Spleen (tissue), 7 donors: ENCODE measurements at regions not wholly inside any gene's neighbourhood (a gene's known extent, or its start where the extent isn't known, plus 50 kb on each side); places are given as distances from the start of the nearest gene placed in this dataset.

Source experiments
- CTCF ChIP-seq, 11 experiments: fragments of 200-600 bp in 7 of 11; fragments of 450-650 bp in 4 of 11; sonication (generic) in 4 of 11; IDR thresholded peaks in 8 of 11; conservative IDR thresholded peaks in 3 of 11; 1 replicate in 7 of 11; 2 replicates in 4 of 11; pipeline versions ENCODE4 v1.4.0 to v1.8.0; 2016 to 2021; ENCODE audit warnings: antibody characterized with exemption in 11 of 11, inconsistent platforms in 4 of 11, mild to moderate bottlenecking in 1 of 11
- POLR2A ChIP-seq, 3 donors: fragments of 450-650 bp; IDR thresholded peaks; one replicate each; pipeline ENCODE4 v1.5.1; 2017; ENCODE audit warnings: antibody characterized with exemption in 3 of 3, mild to moderate bottlenecking in 1 of 3
- POLR2AphosphoS5 ChIP-seq, 3 donors: sonication (generic); formaldehyde crosslinking; IDR thresholded peaks; one replicate each; pipeline ENCODE4 v1.5.1; 2017; ENCODE audit warnings: antibody characterized with exemption in 3 of 3
- donor health status: DM: no; HTN: no; CAD: no; lungs with moderate emphysema.
- donor health status: DM: no; HTN: no; CAD: no.
- donor health status: DM: no; HTN: no; CAD: no.

- no peak for TF ChIP-seq CTCF (IDR thresholded peaks at IDR 0.05 in 8 of 11, conservative IDR thresholded peaks at IDR 0.05 in 3 of 11)
- TF ChIP-seq POLR2A (IDR thresholded peaks at IDR 0.05): no peak
- no peak for TF ChIP-seq POLR2AphosphoS5 (IDR thresholded peaks at IDR 0.05)
These were observed 175.6 kb upstream of the FANCL start for GRCh38 chr2:58416696-58417095.
